AG04449 (cell line): ENCODE measurements at regions not wholly inside any gene's neighbourhood (a gene's known extent, or its start where the extent isn't known, plus 50 kb on each side); places are given as distances from the start of the nearest gene placed in this dataset.

Source experiments
- CTCF ChIA-PET: fragments of 350-600 bp; formaldehyde crosslinking; extraction: SDS; loops from one replicate; lab custom pipeline; 2021; ENCODE audit warnings: antibody characterized with exemption; lab: Yijun Ruan, JAX
- POLR2A ChIA-PET: fragments of 400-600, 350-600 bp; formaldehyde crosslinking; extraction: SDS; loops from one replicate; lab custom pipeline; 2020; ENCODE audit warnings: antibody characterized with exemption, inconsistent platforms; lab: Yijun Ruan, JAX
- DNase-seq: peaks from one replicate; pipeline ENCODE4 v3.0.0-alpha.2; 2010; ENCODE audit warnings: low read depth, low spot score
- H3K4me3 ChIP-seq: 2 replicates; pipeline ENCODE4 v1.5.1; 2011; ENCODE audit warnings: low read depth, mild to moderate bottlenecking, control low read depth, low read length
- TF ChIP-seq, protein P1 (sequence below): IDR thresholded peaks from one replicate; pipeline ENCODE4 v1.5.1; 2011; ENCODE audit warnings: mild to moderate bottlenecking, moderate library complexity, low read length, control low read depth, inconsistent platforms; ENCODE audit not compliant: insufficient read depth; ENCODE audit errors: missing control alignments

GRCh38 chr1:102627145-102627544 lies 481.2 kb downstream of the COL11A1 start:
- DNase-seq: no peak
- ChIA-PET POLR2A (no interaction called here), CTCF (no interaction called here)

DNA sequence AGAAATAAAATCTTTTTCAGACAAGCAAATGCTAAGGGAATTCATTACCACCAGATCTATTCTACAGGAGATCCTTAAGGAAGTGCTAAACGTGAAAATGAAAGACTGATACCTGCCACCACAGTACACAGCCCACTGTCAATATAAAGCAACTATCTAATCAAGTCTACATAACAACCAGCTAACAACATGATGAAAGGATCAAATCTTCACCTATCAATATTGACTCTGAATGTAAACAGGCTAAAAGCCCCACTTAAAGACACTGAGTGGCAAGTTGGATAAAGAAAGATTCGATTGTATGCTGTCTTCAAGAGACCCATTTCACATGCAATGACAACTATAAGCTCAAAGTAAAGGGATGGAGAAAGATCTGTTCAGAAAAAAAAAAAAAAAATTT lies 492.4 kb downstream of the COL11A1 start:
- H3K4me3 ChIP-seq: no peak overlapping the region
- no peak for DNase-seq
- POLR2A ChIA-PET: no interaction called here
- TF ChIP-seq, protein P1, sequence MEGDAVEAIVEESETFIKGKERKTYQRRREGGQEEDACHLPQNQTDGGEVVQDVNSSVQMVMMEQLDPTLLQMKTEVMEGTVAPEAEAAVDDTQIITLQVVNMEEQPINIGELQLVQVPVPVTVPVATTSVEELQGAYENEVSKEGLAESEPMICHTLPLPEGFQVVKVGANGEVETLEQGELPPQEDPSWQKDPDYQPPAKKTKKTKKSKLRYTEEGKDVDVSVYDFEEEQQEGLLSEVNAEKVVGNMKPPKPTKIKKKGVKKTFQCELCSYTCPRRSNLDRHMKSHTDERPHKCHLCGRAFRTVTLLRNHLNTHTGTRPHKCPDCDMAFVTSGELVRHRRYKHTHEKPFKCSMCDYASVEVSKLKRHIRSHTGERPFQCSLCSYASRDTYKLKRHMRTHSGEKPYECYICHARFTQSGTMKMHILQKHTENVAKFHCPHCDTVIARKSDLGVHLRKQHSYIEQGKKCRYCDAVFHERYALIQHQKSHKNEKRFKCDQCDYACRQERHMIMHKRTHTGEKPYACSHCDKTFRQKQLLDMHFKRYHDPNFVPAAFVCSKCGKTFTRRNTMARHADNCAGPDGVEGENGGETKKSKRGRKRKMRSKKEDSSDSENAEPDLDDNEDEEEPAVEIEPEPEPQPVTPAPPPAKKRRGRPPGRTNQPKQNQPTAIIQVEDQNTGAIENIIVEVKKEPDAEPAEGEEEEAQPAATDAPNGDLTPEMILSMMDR: no peak
- CTCF ChIA-PET: no interaction called here

More at GRCh38 chr1:102627145-102627544, 481.2 kb downstream of the COL11A1 start:
- TF ChIP-seq, protein P1: no peak
- H3K4me3 ChIP-seq: no peak overlapping the region

- TF ChIP-seq, protein P1: no peak
- ChIA-PET CTCF (no interaction called here), POLR2A (no interaction called here)
- DNase-seq: no peak
- H3K4me3 ChIP-seq: no peak overlapping the region
Observed at GRCh38 chr1:102595106-102595505, 513.2 kb downstream of the COL11A1 start.

DNA sequence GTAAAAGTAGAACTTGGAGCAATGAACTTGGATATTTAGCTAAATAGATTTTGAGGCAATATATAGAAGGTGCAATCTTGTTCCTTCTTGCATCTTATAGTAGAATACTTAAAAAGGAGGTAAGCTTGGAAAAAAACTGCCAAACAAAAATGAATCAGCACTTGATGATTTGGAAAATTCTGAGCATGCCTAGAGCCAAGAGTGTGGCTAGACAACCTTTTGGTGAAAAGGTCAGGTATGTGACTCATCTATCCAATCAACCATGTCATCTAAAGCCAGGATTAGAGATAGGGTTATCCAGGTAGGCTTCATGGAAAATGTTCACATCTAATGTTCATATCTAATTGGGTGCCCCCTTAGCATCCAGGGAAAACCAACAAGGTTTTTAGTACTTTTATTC lies 515.0 kb downstream of the COL11A1 start:
- TF ChIP-seq, protein P1: no peak
- no peak overlapping the region for H3K4me3 ChIP-seq
- no peak for DNase-seq
- ChIA-PET POLR2A (no interaction called here), CTCF (no interaction called here)

GRCh38 chr1:102588536-102588935 lies 519.8 kb downstream of the COL11A1 start:
- POLR2A ChIA-PET: no interaction called here
- CTCF ChIA-PET: no interaction called here
- DNase-seq: no peak
- TF ChIP-seq, protein P1: no peak
- H3K4me3 ChIP-seq: no peak overlapping the region

GRCh38 chr1:102586022-102586421 lies 522.3 kb downstream of the COL11A1 start:
- no peak for DNase-seq
- H3K4me3 ChIP-seq: no peak overlapping the region
- CTCF ChIA-PET: no interaction called here
- POLR2A ChIA-PET: no interaction called here
- TF ChIP-seq, protein P1: no peak
